H1 (cell line): ENCODE measurements at regions not wholly inside any gene's neighbourhood (a gene's known extent, or its start where the extent isn't known, plus 50 kb on each side); places are given as distances from the start of the nearest gene placed in this dataset.

Source experiments
- CTCF ChIA-PET: fragments of 300-600 bp; sonication (Branson Sonifier 250); formaldehyde crosslinking; loops from one replicate; lab custom pipeline; 2021; ENCODE audit not compliant: partially characterized antibody; lab: Charles Lee
- POLR2A ChIA-PET: fragments of 300-600 bp; sonication (Branson Sonifier 250); formaldehyde crosslinking; loops from one replicate; lab custom pipeline; 2021; ENCODE audit warnings: inconsistent platforms; ENCODE audit not compliant: partially characterized antibody; lab: Charles Lee
- DNase-seq, 2 experiments: peaks; one replicate each; pipeline versions ENCODE4 v3.0.0 to v3.0.0-alpha.2; 2010 to 2022; ENCODE audit warnings: low spot score in 2 of 2, low read depth in 1 of 2, mixed read lengths in 1 of 2
- FAIRE-seq: peaks from 2 replicates; lab custom pipeline; 2011; peaks lifted over from hg19 to GRCh38; lab: Jason Lieb, UNC
- H2AFZ ChIP-seq: 2 replicates; pipeline ENCODE4 v1.8.1; 2012; ENCODE audit warnings: low read length, inconsistent platforms
- H2AK5ac ChIP-seq: 2 replicates; pipeline ENCODE4 v1.6.1; 2013; ENCODE audit warnings: low read depth, low read length
- H2BK120ac ChIP-seq: replicated peaks from 2 replicates; pipeline ENCODE3; 2013; ENCODE audit warnings: low read depth, low read length, inconsistent platforms
- H2BK12ac ChIP-seq: 2 replicates; pipeline ENCODE4 v1.6.1; 2013; ENCODE audit warnings: low read depth, low read length
- H2BK15ac ChIP-seq: 2 replicates; pipeline ENCODE4 v1.6.1; 2013; ENCODE audit warnings: low read length
- H2BK20ac ChIP-seq: 2 replicates; pipeline ENCODE4 v1.6.1; 2013; ENCODE audit warnings: low read length
- H2BK5ac ChIP-seq: 2 replicates; pipeline ENCODE4 v1.6.1; 2013; ENCODE audit warnings: low read depth, low read length
- H3K14ac ChIP-seq: 2 replicates; pipeline ENCODE4 v1.6.1; 2013; ENCODE audit warnings: inconsistent platforms; ENCODE audit not compliant: insufficient read length
- H3K18ac ChIP-seq: 2 replicates; pipeline ENCODE4 v1.6.1; 2013; ENCODE audit warnings: low read length; ENCODE audit errors: extremely low read depth
- H3K23ac ChIP-seq: 2 replicates; pipeline ENCODE4 v1.6.1; 2013; ENCODE audit warnings: inconsistent platforms; ENCODE audit not compliant: insufficient read length
- H3K23me2 ChIP-seq: 2 replicates; pipeline ENCODE4 v1.6.1; 2013; ENCODE audit warnings: low read depth, low read length
- H3K27ac ChIP-seq: 2 replicates; pipeline ENCODE4 v1.6.1; 2011; ENCODE audit warnings: low read depth, low read length, inconsistent platforms
- H3K27me3 ChIP-seq, 4 experiments: replicated peaks in 1 of 4; 1 replicate in 1 of 4; 2 replicates in 3 of 4; pipeline versions ENCODE4 v1.6.1 to v1.8.1; 2011 to 2013; ENCODE audit warnings: low read length in 3 of 4, mild to moderate bottlenecking in 3 of 4, inconsistent platforms in 2 of 4, mixed read lengths in 2 of 4, moderate library complexity in 1 of 4; ENCODE audit not compliant: control insufficient read depth in 3 of 4, insufficient read depth in 3 of 4; ENCODE audit errors: extremely low read depth in 1 of 4
- H3K36me3 ChIP-seq, 4 experiments: 2 replicates each; pipeline versions ENCODE4 v1.6.1 to v1.8.1; 2011 to 2013; ENCODE audit warnings: mild to moderate bottlenecking in 4 of 4, low read length in 3 of 4, moderate library complexity in 2 of 4, control low read depth in 1 of 4, inconsistent platforms in 1 of 4; ENCODE audit not compliant: insufficient read depth in 4 of 4, control insufficient read depth in 2 of 4
- H3K4ac ChIP-seq: replicated peaks from 2 replicates; pipeline ENCODE3; 2013; ENCODE audit warnings: low read length, low read depth, mixed read lengths, inconsistent platforms; ENCODE audit not compliant: insufficient read length
- H3K4me1 ChIP-seq, 4 experiments: replicated peaks in 1 of 4; 1 replicate in 1 of 4; 2 replicates in 3 of 4; pipeline versions ENCODE4 v1.6.1 to v1.8.1; 2011 to 2013; ENCODE audit warnings: low read length in 3 of 4, inconsistent platforms in 2 of 4, mixed read lengths in 1 of 4; ENCODE audit not compliant: insufficient read depth in 4 of 4, control insufficient read depth in 3 of 4
- H3K4me2 ChIP-seq, 2 experiments: 2 replicates each; pipeline versions ENCODE4 v1.6.1 to v1.8.1; 2011 to 2013; ENCODE audit warnings: low read depth in 2 of 2, low read length in 2 of 2, control low read depth in 1 of 2, inconsistent platforms in 1 of 2, mild to moderate bottlenecking in 1 of 2; ENCODE audit not compliant: insufficient read depth in 1 of 2
- H3K4me3 ChIP-seq, 4 experiments: fragments of 200-600, 300-600 bp in 1 of 4; sonication (generic), shearing (Covaris generic), sonication (Bioruptor Twin) in 1 of 4; 2 replicates each; pipeline versions ENCODE4 v1.5.1 to v1.8.1; 2011 to 2016; ENCODE audit warnings: low read length in 4 of 4, low read depth in 3 of 4, control low read depth in 2 of 4, inconsistent platforms in 2 of 4, mild to moderate bottlenecking in 2 of 4, mixed read lengths in 1 of 4, moderate library complexity in 1 of 4; ENCODE audit not compliant: insufficient read depth in 2 of 4; ENCODE audit errors: extremely low read depth in 1 of 4
- H3K56ac ChIP-seq: replicated peaks from 2 replicates; pipeline ENCODE3; 2013; ENCODE audit warnings: low read depth, mild to moderate bottlenecking, mixed read lengths, low read length, inconsistent platforms; ENCODE audit not compliant: insufficient read length
- H3K79me1 ChIP-seq: 2 replicates; pipeline ENCODE4 v1.6.1; 2013; ENCODE audit warnings: low read depth, low read length, control low read depth
- H3K79me2 ChIP-seq, 2 experiments: 2 replicates each; pipeline versions ENCODE4 v1.6.1 to v1.8.1; 2012 to 2013; ENCODE audit warnings: low read length in 2 of 2, mild to moderate bottlenecking in 2 of 2, inconsistent platforms in 1 of 2; ENCODE audit not compliant: insufficient read depth in 2 of 2, control insufficient read depth in 1 of 2
- H3K9ac ChIP-seq, 4 experiments: replicated peaks in 1 of 4; 1 replicate in 1 of 4; 2 replicates in 3 of 4; pipeline versions ENCODE4 v1.6.1 to v1.8.1; 2011 to 2013; ENCODE audit warnings: low read depth in 3 of 4, low read length in 3 of 4, control low read depth in 2 of 4, mild to moderate bottlenecking in 2 of 4, moderate library complexity in 2 of 4, inconsistent platforms in 1 of 4; ENCODE audit errors: extremely low read depth in 1 of 4
- H3K9me3 ChIP-seq, 2 experiments: 2 replicates each; pipeline versions ENCODE4 v1.6.1 to v1.8.1; 2012 to 2013; ENCODE audit warnings: mild to moderate bottlenecking in 2 of 2, moderate library complexity in 2 of 2, control low read depth in 1 of 2, inconsistent platforms in 1 of 2, low read depth in 1 of 2, low read length in 1 of 2, mixed read lengths in 1 of 2; ENCODE audit not compliant: insufficient read depth in 2 of 2
- H4K20me1 ChIP-seq, 2 experiments: replicated peaks in 1 of 2; 2 replicates each; pipeline versions ENCODE3 to v1.8.1; 2011 to 2013; ENCODE audit warnings: inconsistent platforms in 2 of 2, low read length in 2 of 2, mild to moderate bottlenecking in 1 of 2; ENCODE audit not compliant: insufficient read depth in 2 of 2, control insufficient read depth in 1 of 2
- H4K5ac ChIP-seq: 2 replicates; pipeline ENCODE4 v1.6.1; 2013; ENCODE audit warnings: low read length, low read depth, mixed read lengths, inconsistent platforms; ENCODE audit not compliant: insufficient read length
- H4K8ac ChIP-seq: 2 replicates; pipeline ENCODE4 v1.8.0; 2013; ENCODE audit warnings: mild to moderate bottlenecking, moderate library complexity, low read length, inconsistent platforms; ENCODE audit not compliant: insufficient read depth; ENCODE audit errors: extremely low read depth
- H4K91ac ChIP-seq: replicated peaks from 2 replicates; pipeline ENCODE3; 2013; ENCODE audit warnings: low read length, mixed read lengths, inconsistent platforms; ENCODE audit not compliant: insufficient read length
- CBX5 ChIP-seq: fragments of 300-800, 300-1000 bp; sonication (generic); IDR thresholded peaks from 2 replicates; pipeline ENCODE4 v1.7.1; 2016; ENCODE audit warnings: antibody characterized with exemption, low read length, low read depth
- FOSL1 ChIP-seq: IDR thresholded peaks from 2 replicates; pipeline ENCODE4 v1.6.1; 2011; ENCODE audit warnings: mild to moderate bottlenecking, low read depth, low read length, moderate library complexity; ENCODE audit not compliant: insufficient read depth
- GABPA ChIP-seq: IDR thresholded peaks from 2 replicates; pipeline ENCODE4 v1.6.1; 2011; ENCODE audit warnings: mild to moderate bottlenecking, low read length, moderate library complexity, borderline replicate concordance; ENCODE audit not compliant: insufficient read depth
- ZNF274 ChIP-seq: IDR thresholded peaks from 2 replicates; pipeline ENCODE4 v1.7.0; 2012; ENCODE audit warnings: low read length, borderline replicate concordance; ENCODE audit errors: extremely low read depth
- WGBS, 2 experiments: shearing (Covaris generic) in 1 of 2; methylation state at CpG; one replicate each; pipeline versions ENCODE4 v1.1.6 to v1.1.7; 2013 to 2015; ENCODE audit warnings: low lambda C conversion rate in 2 of 2, mixed read lengths in 2 of 2, inconsistent platforms in 1 of 2, low coverage in 1 of 2, missing lambda C conversion rate in 1 of 2; ENCODE audit not compliant: insufficient replicate concordance in 2 of 2, insufficient coverage in 1 of 2, insufficient read length in 1 of 2; ENCODE audit errors: extremely low coverage in 1 of 2, missing lambda C conversion rate in 1 of 2; 5-methylcytosine and 5-hydroxymethylcytosine counted together
- TF ChIP-seq, protein P1 (sequence below): IDR thresholded peaks from 2 replicates; pipeline ENCODE4 v1.6.1; 2012; ENCODE audit warnings: low read length, inconsistent platforms
- TF ChIP-seq, protein P2 (sequence below), 3 experiments: IDR thresholded peaks; 1 replicate in 2 of 3; 2 replicates in 1 of 3; pipeline versions ENCODE4 v1.5.1 to v1.6.1; 2011; ENCODE audit warnings: low read length in 3 of 3, mild to moderate bottlenecking in 3 of 3, inconsistent platforms in 2 of 3, low read depth in 1 of 3, moderate library complexity in 1 of 3; ENCODE audit not compliant: insufficient read depth in 1 of 3; ENCODE audit errors: control extremely low read depth in 1 of 3

GRCh38 chr14:87305345-87305744 lies 687.6 kb downstream of the GALC start:
- ChIA-PET POLR2A (no interaction called here), CTCF (no interaction called here)
- H4K5ac ChIP-seq = no peak overlapping the region
- no peak overlapping the region for H3K4me2 ChIP-seq
- no peak overlapping the region for H3K27ac ChIP-seq
- no peak overlapping the region for H3K23ac ChIP-seq
- H2AFZ ChIP-seq = no peak overlapping the region
- H2BK120ac ChIP-seq = no peak overlapping the region
- H3K14ac ChIP-seq = no peak overlapping the region
- H3K4ac ChIP-seq = no peak overlapping the region
- no peaks in the 10 kb centered on the region for H3K27me3 ChIP-seq
- no peak overlapping the region for H2BK12ac ChIP-seq
- no peak overlapping the region for H3K56ac ChIP-seq
- H2BK20ac ChIP-seq = no peak overlapping the region
- H4K20me1 ChIP-seq = no peaks in the 10 kb centered on the region
- no peak overlapping the region for H2BK15ac ChIP-seq
- WGBS, 2 experiments = 91% methylated on average over 3 of the region's 3 CpGs; no CpG with 5 or more reads in 1 of the 2 experiments
- FAIRE-seq (no peak), DNase-seq (no peak)
- H3K36me3 ChIP-seq = no peaks in the 10 kb centered on the region
- H2BK5ac ChIP-seq = no peak overlapping the region
- TF ChIP-seq, protein P1, sequence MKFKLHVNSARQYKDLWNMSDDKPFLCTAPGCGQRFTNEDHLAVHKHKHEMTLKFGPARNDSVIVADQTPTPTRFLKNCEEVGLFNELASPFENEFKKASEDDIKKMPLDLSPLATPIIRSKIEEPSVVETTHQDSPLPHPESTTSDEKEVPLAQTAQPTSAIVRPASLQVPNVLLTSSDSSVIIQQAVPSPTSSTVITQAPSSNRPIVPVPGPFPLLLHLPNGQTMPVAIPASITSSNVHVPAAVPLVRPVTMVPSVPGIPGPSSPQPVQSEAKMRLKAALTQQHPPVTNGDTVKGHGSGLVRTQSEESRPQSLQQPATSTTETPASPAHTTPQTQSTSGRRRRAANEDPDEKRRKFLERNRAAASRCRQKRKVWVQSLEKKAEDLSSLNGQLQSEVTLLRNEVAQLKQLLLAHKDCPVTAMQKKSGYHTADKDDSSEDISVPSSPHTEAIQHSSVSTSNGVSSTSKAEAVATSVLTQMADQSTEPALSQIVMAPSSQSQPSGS = no peak
- TF ChIP-seq CBX5 (no peak), ZNF274 (no peak), FOSL1 (no peak), GABPA (no peak)
- TF ChIP-seq, protein P2, sequence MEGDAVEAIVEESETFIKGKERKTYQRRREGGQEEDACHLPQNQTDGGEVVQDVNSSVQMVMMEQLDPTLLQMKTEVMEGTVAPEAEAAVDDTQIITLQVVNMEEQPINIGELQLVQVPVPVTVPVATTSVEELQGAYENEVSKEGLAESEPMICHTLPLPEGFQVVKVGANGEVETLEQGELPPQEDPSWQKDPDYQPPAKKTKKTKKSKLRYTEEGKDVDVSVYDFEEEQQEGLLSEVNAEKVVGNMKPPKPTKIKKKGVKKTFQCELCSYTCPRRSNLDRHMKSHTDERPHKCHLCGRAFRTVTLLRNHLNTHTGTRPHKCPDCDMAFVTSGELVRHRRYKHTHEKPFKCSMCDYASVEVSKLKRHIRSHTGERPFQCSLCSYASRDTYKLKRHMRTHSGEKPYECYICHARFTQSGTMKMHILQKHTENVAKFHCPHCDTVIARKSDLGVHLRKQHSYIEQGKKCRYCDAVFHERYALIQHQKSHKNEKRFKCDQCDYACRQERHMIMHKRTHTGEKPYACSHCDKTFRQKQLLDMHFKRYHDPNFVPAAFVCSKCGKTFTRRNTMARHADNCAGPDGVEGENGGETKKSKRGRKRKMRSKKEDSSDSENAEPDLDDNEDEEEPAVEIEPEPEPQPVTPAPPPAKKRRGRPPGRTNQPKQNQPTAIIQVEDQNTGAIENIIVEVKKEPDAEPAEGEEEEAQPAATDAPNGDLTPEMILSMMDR (IDR thresholded peaks at IDR 0.05; ENCODE audit: control extremely low read depth in 1 of 3, insufficient read depth in 1 of 3, low read depth in 1 of 3, low read length in 3 of 3) = no peak
- no peaks in the 10 kb centered on the region for H3K79me2 ChIP-seq
- no peaks in the 10 kb centered on the region for H3K4me1 ChIP-seq
- H4K8ac ChIP-seq = no peak overlapping the region
- H4K91ac ChIP-seq = no peak overlapping the region
- no peaks in the 10 kb centered on the region for H3K79me1 ChIP-seq
- no peaks in the 10 kb centered on the region; the same call in 1 of the 2 replicates for H3K23me2 ChIP-seq
- no peak overlapping the region for H3K4me3 ChIP-seq
- no peak overlapping the region for H3K9ac ChIP-seq
- H3K18ac ChIP-seq = no peak overlapping the region
- no peaks in the 10 kb centered on the region for H3K9me3 ChIP-seq
- H2AK5ac ChIP-seq = no peak overlapping the region
